ENCODE measurements at regions not wholly inside any gene's neighbourhood (a gene's known extent, or its start where the extent isn't known, plus 50 kb on each side); places are given as distances from the start of the nearest gene placed in this dataset.

GRCh38 chr10:130744631-130745030 is 566.9 kb downstream of the TCERG1L start:
- TF ChIP-seq CTCF (conservative IDR thresholded peaks at IDR 0.05; ENCODE audit: low read length) = no peak
- TF ChIP-seq EZH2phosphoT487 (IDR thresholded peaks at IDR 0.05; ENCODE audit: borderline replicate concordance) = no peak
- Histone ChIP-seq H3K27me3 (ENCODE audit: insufficient read depth, low read length, poor library complexity, severe bottlenecking) (no peaks in the 10 kb centered on the region), H3K4me2 (ENCODE audit: low read depth, low read length, poor library complexity, severe bottlenecking) (no peak overlapping the region)

GRCh38 chr10:130745251-130745650 is 566.3 kb downstream of the TCERG1L start:
- no peak overlapping the region for H2AFZ ChIP-seq (ENCODE audit: low read length)
- no peaks in the 10 kb centered on the region for H3K79me2 ChIP-seq (ENCODE audit: insufficient read depth, low read length)
- H3K9ac ChIP-seq (ENCODE audit: low read depth, low read length, poor library complexity, severe bottlenecking) = no peak overlapping the region
- no peaks in the 10 kb centered on the region for H4K20me1 ChIP-seq (ENCODE audit: insufficient read depth, low read length, poor library complexity, severe bottlenecking)
- H3K9me2 ChIP-seq (replicated peaks; ENCODE audit: low read depth, low read length) = no peaks in the 10 kb centered on the region
- no peaks in the 10 kb centered on the region for H3F3A ChIP-seq (ENCODE audit: low read depth)
- peaks cover 12% of the 10 kb centered on the region; the same call in 1 of the 2 replicates for H3K9me3 ChIP-seq (ENCODE audit: insufficient read depth, low read depth, low read length)
- TF ChIP-seq CTCF (conservative IDR thresholded peaks at IDR 0.05; ENCODE audit: low read length) (no peak), EZH2phosphoT487 (IDR thresholded peaks at IDR 0.05; ENCODE audit: borderline replicate concordance) (no peak)
- no peaks in the 10 kb centered on the region for H3K36me3 ChIP-seq (ENCODE audit: insufficient read depth, low read length)
- no peak overlapping the region for H3K4me2 ChIP-seq (ENCODE audit: low read depth, low read length, poor library complexity, severe bottlenecking)
- H3K4me1 ChIP-seq (ENCODE audit: insufficient read depth, low read length, poor library complexity, severe bottlenecking) = no peaks in the 10 kb centered on the region
- H3K4me3 ChIP-seq (ENCODE audit: low read length, poor library complexity, severe bottlenecking) = no peak overlapping the region
- H3K27me3 ChIP-seq (ENCODE audit: insufficient read depth, low read length, poor library complexity, severe bottlenecking) = no peaks in the 10 kb centered on the region

More at GRCh38 chr10:130744631-130745030, 566.9 kb downstream of the TCERG1L start:
- Histone ChIP-seq H4K20me1 (ENCODE audit: insufficient read depth, low read length, poor library complexity, severe bottlenecking) (no peaks in the 10 kb centered on the region), H3K9me3 (ENCODE audit: insufficient read depth, low read depth, low read length) (peaks cover 12% of the 10 kb centered on the region; the same call in 1 of the 2 replicates), H3K79me2 (ENCODE audit: insufficient read depth, low read length) (no peaks in the 10 kb centered on the region), H3K36me3 (ENCODE audit: insufficient read depth, low read length) (no peaks in the 10 kb centered on the region), H3K9ac (ENCODE audit: low read depth, low read length, poor library complexity, severe bottlenecking) (no peak overlapping the region), H3K9me2 (replicated peaks; ENCODE audit: low read depth, low read length) (no peaks in the 10 kb centered on the region), H3F3A (ENCODE audit: low read depth) (no peaks in the 10 kb centered on the region), H3K4me3 (ENCODE audit: low read length, poor library complexity, severe bottlenecking) (no peak overlapping the region), H2AFZ (ENCODE audit: low read length) (no peak overlapping the region), H3K4me1 (ENCODE audit: insufficient read depth, low read length, poor library complexity, severe bottlenecking) (no peaks in the 10 kb centered on the region)

GRCh38 chr10:130745821-130746220 is 565.7 kb downstream of the TCERG1L start:
- H3K4me3 ChIP-seq (ENCODE audit: low read length, poor library complexity, severe bottlenecking) = no peak overlapping the region
- H3K9ac ChIP-seq (ENCODE audit: low read depth, low read length, poor library complexity, severe bottlenecking) = no peak overlapping the region
- no peaks in the 10 kb centered on the region for H3K79me2 ChIP-seq (ENCODE audit: insufficient read depth, low read length)
- H3F3A ChIP-seq (ENCODE audit: low read depth) = no peaks in the 10 kb centered on the region
- no peaks in the 10 kb centered on the region for H4K20me1 ChIP-seq (ENCODE audit: insufficient read depth, low read length, poor library complexity, severe bottlenecking)
- H3K27me3 ChIP-seq (ENCODE audit: insufficient read depth, low read length, poor library complexity, severe bottlenecking) = no peaks in the 10 kb centered on the region
- no peak overlapping the region for H2AFZ ChIP-seq (ENCODE audit: low read length)
- H3K36me3 ChIP-seq (ENCODE audit: insufficient read depth, low read length) = no peaks in the 10 kb centered on the region
- peaks cover 12% of the 10 kb centered on the region; the same call in 1 of the 2 replicates for H3K9me3 ChIP-seq (ENCODE audit: insufficient read depth, low read depth, low read length)
- TF ChIP-seq CTCF (conservative IDR thresholded peaks at IDR 0.05; ENCODE audit: low read length) = no peak
- TF ChIP-seq EZH2phosphoT487 (IDR thresholded peaks at IDR 0.05; ENCODE audit: borderline replicate concordance) = no peak
- H3K4me1 ChIP-seq (ENCODE audit: insufficient read depth, low read length, poor library complexity, severe bottlenecking) = no peaks in the 10 kb centered on the region
- no peaks in the 10 kb centered on the region for H3K9me2 ChIP-seq (replicated peaks; ENCODE audit: low read depth, low read length)
- H3K4me2 ChIP-seq (ENCODE audit: low read depth, low read length, poor library complexity, severe bottlenecking) = no peak overlapping the region
